Ishikawa (cell line): ENCODE measurements at regions not wholly inside any gene's neighbourhood (a gene's known extent, or its start where the extent isn't known, plus 50 kb on each side); places are given as distances from the start of the nearest gene placed in this dataset.

Experiments used
- CEBPB ChIP-seq: IDR thresholded peaks from 2 replicates; pipeline ENCODE4 v1.6.1; 2012
- CREB1 ChIP-seq: IDR thresholded peaks from 2 replicates; pipeline ENCODE4 v1.6.1; 2012; ENCODE audit warnings: low read depth
- EGR1 ChIP-seq: IDR thresholded peaks from 2 replicates; pipeline ENCODE4 v1.6.1; 2012
- EP300 ChIP-seq: IDR thresholded peaks from 2 replicates; pipeline ENCODE4 v1.6.1; 2012; ENCODE audit warnings: borderline replicate concordance
- FOXM1 ChIP-seq: IDR thresholded peaks from 2 replicates; pipeline ENCODE4 v1.6.1; 2012; ENCODE audit warnings: low read depth, borderline replicate concordance
- NFIC ChIP-seq: IDR thresholded peaks from 2 replicates; pipeline ENCODE4 v1.6.1; 2012
- RAD21 ChIP-seq: IDR thresholded peaks from 2 replicates; pipeline ENCODE4 v1.6.1; 2012; ENCODE audit warnings: low read depth
- TAF1 ChIP-seq: IDR thresholded peaks from 2 replicates; pipeline ENCODE4 v1.6.1; 2012; ENCODE audit warnings: low read depth, mild to moderate bottlenecking
- TCF12 ChIP-seq: IDR thresholded peaks from 2 replicates; pipeline ENCODE4 v1.6.1; 2012; ENCODE audit warnings: low read depth
- TEAD4 ChIP-seq: IDR thresholded peaks from 2 replicates; pipeline ENCODE4 v1.6.1; 2012
- YY1 ChIP-seq: IDR thresholded peaks from 2 replicates; pipeline ENCODE4 v1.6.1; 2012; ENCODE audit warnings: low read depth
- ZBTB7A ChIP-seq: IDR thresholded peaks from 2 replicates; pipeline ENCODE4 v1.6.1; 2012; ENCODE audit warnings: low read depth
- TF ChIP-seq, protein P1 (sequence below): IDR thresholded peaks from 2 replicates; pipeline ENCODE4 v1.6.1; 2012
- TF ChIP-seq, protein P2 (sequence below): IDR thresholded peaks from 2 replicates; pipeline ENCODE4 v1.6.1; 2012
- TF ChIP-seq, protein P3 (sequence below): IDR thresholded peaks from 2 replicates; pipeline ENCODE4 v1.6.1; 2012; ENCODE audit warnings: low read depth, mild to moderate bottlenecking

DNA sequence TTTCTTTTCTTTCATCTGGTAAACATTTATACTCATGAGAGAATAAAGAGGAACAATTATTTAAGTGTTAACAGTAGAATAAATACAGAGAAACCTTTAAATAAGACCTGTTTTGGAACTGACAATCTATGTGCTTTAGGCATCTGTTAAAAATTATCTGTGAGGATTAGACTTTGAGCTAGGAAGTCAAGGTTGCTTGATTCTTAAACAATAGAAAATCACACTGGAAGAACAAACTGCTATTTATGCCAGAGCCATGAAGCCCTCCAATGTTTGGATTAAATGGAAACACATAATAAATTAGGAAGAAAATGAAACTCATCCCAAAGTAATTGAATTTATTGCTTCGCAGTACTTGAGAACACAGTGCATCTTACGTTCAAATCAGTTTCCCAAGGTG lies 207.2 kb upstream of the NPY2R start:
- TF ChIP-seq EP300 (no peak), CEBPB (no peak), ZBTB7A (no peak), TCF12 (no peak)
- TF ChIP-seq, protein P1, sequence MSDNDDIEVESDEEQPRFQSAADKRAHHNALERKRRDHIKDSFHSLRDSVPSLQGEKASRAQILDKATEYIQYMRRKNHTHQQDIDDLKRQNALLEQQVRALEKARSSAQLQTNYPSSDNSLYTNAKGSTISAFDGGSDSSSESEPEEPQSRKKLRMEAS = no peak
- TF ChIP-seq, protein P2, sequence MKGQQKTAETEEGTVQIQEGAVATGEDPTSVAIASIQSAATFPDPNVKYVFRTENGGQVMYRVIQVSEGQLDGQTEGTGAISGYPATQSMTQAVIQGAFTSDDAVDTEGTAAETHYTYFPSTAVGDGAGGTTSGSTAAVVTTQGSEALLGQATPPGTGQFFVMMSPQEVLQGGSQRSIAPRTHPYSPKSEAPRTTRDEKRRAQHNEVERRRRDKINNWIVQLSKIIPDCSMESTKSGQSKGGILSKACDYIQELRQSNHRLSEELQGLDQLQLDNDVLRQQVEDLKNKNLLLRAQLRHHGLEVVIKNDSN = no peak

DNA sequence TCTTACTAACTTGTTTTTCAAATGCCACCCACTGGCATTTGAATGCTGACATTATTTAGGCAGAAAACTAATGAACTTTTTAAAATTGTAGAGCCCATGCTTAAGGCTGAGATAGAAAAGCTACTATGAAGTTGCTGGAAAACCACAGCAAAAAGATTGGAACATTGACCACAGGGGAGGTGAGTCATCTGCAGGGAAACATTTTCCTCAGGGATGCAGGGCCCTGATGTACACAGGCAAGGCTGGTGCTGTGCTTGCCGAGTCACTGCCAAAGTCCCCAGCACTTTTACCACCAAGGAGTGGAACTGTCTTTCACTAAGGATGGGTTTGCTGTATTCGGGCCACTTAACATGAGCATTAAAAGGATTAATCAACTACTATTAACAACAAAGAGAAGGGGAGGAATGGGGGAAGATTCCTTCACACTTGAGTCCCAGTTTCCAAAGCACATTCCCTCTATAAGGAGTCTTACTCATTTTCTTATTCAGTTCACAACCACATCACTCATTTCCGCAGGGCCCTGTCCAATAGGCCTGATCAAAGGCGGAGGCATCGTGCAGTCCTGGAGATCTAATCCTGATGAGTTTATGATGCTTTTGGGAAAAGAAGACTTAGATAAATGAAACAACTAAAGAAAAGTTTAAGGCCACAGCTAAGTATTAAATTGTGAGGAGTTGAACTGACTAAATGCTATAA lies 202.9 kb upstream of the NPY2R start:
- TF ChIP-seq TCF12 = no peak
- TF ChIP-seq TEAD4 = no peak
- TF ChIP-seq CREB1 = no peak
- TF ChIP-seq, protein P1 = no peak
- TF ChIP-seq, protein P2 = no peak
- TF ChIP-seq EGR1 = no peak
- TF ChIP-seq RAD21 = no peak
- TF ChIP-seq CEBPB = no peak
- no peak for TF ChIP-seq NFIC
- no peak for TF ChIP-seq EP300
- TF ChIP-seq YY1 = no peak
- TF ChIP-seq FOXM1 = no peak
- TF ChIP-seq, protein P3, sequence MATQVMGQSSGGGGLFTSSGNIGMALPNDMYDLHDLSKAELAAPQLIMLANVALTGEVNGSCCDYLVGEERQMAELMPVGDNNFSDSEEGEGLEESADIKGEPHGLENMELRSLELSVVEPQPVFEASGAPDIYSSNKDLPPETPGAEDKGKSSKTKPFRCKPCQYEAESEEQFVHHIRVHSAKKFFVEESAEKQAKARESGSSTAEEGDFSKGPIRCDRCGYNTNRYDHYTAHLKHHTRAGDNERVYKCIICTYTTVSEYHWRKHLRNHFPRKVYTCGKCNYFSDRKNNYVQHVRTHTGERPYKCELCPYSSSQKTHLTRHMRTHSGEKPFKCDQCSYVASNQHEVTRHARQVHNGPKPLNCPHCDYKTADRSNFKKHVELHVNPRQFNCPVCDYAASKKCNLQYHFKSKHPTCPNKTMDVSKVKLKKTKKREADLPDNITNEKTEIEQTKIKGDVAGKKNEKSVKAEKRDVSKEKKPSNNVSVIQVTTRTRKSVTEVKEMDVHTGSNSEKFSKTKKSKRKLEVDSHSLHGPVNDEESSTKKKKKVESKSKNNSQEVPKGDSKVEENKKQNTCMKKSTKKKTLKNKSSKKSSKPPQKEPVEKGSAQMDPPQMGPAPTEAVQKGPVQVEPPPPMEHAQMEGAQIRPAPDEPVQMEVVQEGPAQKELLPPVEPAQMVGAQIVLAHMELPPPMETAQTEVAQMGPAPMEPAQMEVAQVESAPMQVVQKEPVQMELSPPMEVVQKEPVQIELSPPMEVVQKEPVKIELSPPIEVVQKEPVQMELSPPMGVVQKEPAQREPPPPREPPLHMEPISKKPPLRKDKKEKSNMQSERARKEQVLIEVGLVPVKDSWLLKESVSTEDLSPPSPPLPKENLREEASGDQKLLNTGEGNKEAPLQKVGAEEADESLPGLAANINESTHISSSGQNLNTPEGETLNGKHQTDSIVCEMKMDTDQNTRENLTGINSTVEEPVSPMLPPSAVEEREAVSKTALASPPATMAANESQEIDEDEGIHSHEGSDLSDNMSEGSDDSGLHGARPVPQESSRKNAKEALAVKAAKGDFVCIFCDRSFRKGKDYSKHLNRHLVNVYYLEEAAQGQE = no peak

DNA sequence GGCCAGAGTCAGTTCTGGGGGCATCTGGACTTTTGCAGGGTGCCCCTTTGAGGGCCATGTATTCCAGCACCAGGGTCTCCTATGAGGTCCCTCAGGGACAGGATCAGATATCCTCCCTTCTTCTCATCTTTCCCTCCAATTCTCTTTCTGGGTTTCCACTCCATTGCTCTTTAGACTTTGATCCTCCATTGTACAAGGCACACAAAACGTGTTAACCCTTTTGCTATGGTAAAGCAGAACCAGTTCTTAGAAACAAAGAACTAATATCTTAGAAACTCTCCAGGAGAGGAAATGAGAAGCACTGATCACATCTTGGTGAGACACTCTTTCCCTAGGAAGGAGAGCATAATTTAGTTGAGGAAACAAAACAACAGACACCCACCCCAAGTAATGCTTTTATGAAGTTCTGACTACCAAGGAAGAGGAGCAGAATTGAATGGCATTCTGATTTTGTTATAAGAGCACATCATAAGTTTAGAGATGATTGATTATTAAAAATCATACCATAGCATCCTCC lies 200.7 kb upstream of the NPY2R start:
- no peak for TF ChIP-seq EP300
- TF ChIP-seq, protein P2 = no peak
- TF ChIP-seq CREB1 = no peak
- TF ChIP-seq TEAD4 = no peak
- TF ChIP-seq RAD21 = no peak
- TF ChIP-seq FOXM1 = no peak
- TF ChIP-seq TAF1 = no peak
- TF ChIP-seq, protein P1 = no peak

DNA sequence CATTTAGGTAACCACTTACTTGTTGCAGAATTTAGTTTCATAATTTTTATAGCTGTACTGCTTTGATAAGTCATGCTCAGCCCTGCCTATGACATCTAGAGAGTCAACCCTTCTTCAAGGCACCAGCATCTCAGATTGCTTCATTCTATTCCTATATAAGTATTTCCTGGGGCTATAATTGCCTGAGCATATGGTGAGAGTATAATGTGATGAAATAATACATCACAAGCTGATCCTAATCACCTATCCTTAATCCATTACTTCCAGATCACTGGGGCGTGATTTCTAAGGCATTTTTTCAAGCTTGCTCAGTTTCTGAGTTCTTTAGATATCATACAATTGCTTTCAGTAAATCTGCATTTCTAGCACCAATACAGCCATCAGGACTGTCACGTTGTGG lies 200.0 kb upstream of the NPY2R start:
- no peak for TF ChIP-seq TAF1

DNA sequence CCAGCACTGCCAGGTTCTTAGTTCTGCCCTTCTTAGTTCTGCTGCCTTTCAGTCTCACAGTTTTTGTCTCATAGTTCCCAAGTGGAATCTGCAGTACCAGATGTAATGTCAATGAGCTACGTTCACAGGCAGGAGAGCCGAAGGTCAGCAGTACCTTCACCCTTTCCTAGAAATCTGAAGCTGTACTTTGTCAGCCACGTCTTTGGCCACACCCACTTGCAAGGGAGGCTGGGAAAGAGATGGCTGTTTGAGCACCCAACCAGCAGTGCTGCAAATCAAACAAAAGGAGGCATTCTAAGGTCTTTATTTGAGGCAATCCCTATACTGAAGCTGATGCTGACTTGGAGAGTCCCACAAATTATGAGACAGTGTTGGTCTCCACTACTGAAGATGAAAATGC lies 199.1 kb upstream of the NPY2R start:
- TF ChIP-seq TEAD4 (no peak), FOXM1 (no peak), TAF1 (no peak), RAD21 (no peak), NFIC (no peak), EP300 (no peak)
- TF ChIP-seq, protein P3 = no peak
- TF ChIP-seq, protein P2 = no peak
- TF ChIP-seq, protein P1 = no peak
